ENCODE measurements at regions not wholly inside any gene's neighbourhood (a gene's known extent, or its start where the extent isn't known, plus 50 kb on each side); places are given as distances from the start of the nearest gene placed in this dataset.

DNA sequence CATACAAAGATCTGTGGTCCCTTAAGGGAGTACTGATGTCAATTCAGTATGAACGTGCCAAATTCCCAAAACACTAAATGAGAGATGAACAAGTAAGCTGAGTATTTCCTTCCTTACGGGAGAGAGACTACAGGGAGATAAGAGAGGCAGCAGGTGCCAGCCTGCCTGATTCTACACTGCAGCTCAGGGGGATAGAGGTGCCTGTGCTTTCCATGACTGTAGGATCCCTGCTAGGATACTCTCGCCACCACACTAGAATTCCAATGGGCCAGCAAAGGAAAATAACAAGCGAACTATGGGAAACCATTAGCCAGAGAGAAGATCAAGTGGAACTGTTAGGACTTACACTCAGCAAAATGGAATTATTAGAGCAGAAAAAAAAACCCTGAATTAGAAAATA lies 198.5 kb upstream of the BTBD3 start:
- ChIA-PET POLR2A (no interaction called here), CTCF (no interaction called here)
- TF ChIP-seq CHD2 (IDR thresholded peaks at IDR 0.05; ENCODE audit: low read length, partially characterized antibody) (no peak), POLR2AphosphoS5 (IDR thresholded peaks at IDR 0.05; ENCODE audit: low read depth, low read length) (no peak), RXRA (IDR thresholded peaks at IDR 0.05; ENCODE audit: borderline replicate concordance, low read depth) (no peak), EZH2phosphoT487 (IDR thresholded peaks at IDR 0.05; ENCODE audit: borderline replicate concordance, low read depth) (no peak), RCOR1 (IDR thresholded peaks at IDR 0.05; ENCODE audit: low read length) (no peak), GATA2 (CRISPR knock-in tag; IDR thresholded peaks at IDR 0.05) (no peak), TCF12 (IDR thresholded peaks at IDR 0.05) (no peak), FOXM1 (IDR thresholded peaks at IDR 0.05; ENCODE audit: low read depth) (no peak)
- 24% methylated on average over 4 of the region's 4 CpGs for WGBS (ENCODE audit: low lambda C conversion rate)
- Histone ChIP-seq H3K4me2 (no peak overlapping the region), H3K9ac (no peak overlapping the region), H3K36me3 (replicated peaks in 1 of 2; ENCODE audit: control insufficient read depth in 1 of 2, insufficient read depth in 2 of 2, low read length in 1 of 2) (no peaks in the 10 kb centered on the region), H3K79me2 (ENCODE audit: insufficient read depth) (no peaks in the 10 kb centered on the region), H3K4me1 (ENCODE audit: control insufficient read depth in 1 of 2, insufficient read depth in 2 of 2, low read depth in 1 of 2, low read length in 1 of 2) (no peaks in the 10 kb centered on the region; a peak in 1 of 4 replicates), H3K9me3 (no peaks in the 10 kb centered on the region), H3K27me3 (ENCODE audit: insufficient read depth) (no peaks in the 10 kb centered on the region), H3F3A (replicated peaks; ENCODE audit: insufficient read depth) (no peaks in the 10 kb centered on the region), H3K27ac (ENCODE audit: low read depth in 2 of 2, low read length in 1 of 2) (no peak overlapping the region), H3K9me2 (no peaks in the 10 kb centered on the region), H2AFZ (ENCODE audit: low read depth) (no peak overlapping the region), H3K4me3 (ENCODE audit: low read depth in 2 of 2, low read length in 1 of 2) (no peak overlapping the region), H4K20me1 (ENCODE audit: insufficient read depth) (no peaks in the 10 kb centered on the region)
- no peak for DNase-seq

DNA sequence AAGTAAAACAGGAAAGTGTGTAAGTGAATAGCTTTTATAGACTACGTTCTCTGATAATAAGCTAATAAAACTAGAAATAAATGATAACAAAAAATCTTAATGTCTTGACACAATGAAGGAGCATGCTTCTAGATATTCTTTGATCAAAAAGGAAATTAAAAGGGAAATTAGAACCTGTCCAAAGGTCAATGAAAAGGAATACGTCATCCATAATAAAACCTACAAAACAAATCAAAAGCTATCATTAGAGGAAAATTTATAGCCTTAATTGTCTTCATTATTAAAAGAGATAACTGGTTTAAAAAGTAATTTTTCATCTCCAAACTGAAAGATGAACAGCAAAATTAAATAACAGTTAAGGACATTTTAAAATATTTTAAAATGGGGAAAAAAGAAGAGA lies 196.3 kb upstream of the BTBD3 start:
- Histone ChIP-seq H3K27me3 (ENCODE audit: insufficient read depth) (no peaks in the 10 kb centered on the region), H3K36me3 (replicated peaks in 1 of 2; ENCODE audit: control insufficient read depth in 1 of 2, insufficient read depth in 2 of 2, low read length in 1 of 2) (no peaks in the 10 kb centered on the region), H3K27ac (ENCODE audit: low read depth in 2 of 2, low read length in 1 of 2) (no peak overlapping the region), H3K9ac (no peak overlapping the region), H2AFZ (ENCODE audit: low read depth) (no peak overlapping the region), H3K4me3 (ENCODE audit: low read depth in 2 of 2, low read length in 1 of 2) (no peak overlapping the region), H3K79me2 (ENCODE audit: insufficient read depth) (no peaks in the 10 kb centered on the region), H3K4me1 (ENCODE audit: control insufficient read depth in 1 of 2, insufficient read depth in 2 of 2, low read depth in 1 of 2, low read length in 1 of 2) (no peaks in the 10 kb centered on the region; a peak in 1 of 4 replicates), H4K20me1 (ENCODE audit: insufficient read depth) (no peaks in the 10 kb centered on the region), H3K9me3 (no peaks in the 10 kb centered on the region), H3K9me2 (no peaks in the 10 kb centered on the region), H3K4me2 (no peak overlapping the region), H3F3A (replicated peaks; ENCODE audit: insufficient read depth) (no peaks in the 10 kb centered on the region)
- DNase-seq: no peak
- no peak for TF ChIP-seq MXI1 (IDR thresholded peaks at IDR 0.05; ENCODE audit: low read depth, low read length)
- TF ChIP-seq CHD2 (IDR thresholded peaks at IDR 0.05; ENCODE audit: low read length, partially characterized antibody): no peak
- TF ChIP-seq, protein P1, sequence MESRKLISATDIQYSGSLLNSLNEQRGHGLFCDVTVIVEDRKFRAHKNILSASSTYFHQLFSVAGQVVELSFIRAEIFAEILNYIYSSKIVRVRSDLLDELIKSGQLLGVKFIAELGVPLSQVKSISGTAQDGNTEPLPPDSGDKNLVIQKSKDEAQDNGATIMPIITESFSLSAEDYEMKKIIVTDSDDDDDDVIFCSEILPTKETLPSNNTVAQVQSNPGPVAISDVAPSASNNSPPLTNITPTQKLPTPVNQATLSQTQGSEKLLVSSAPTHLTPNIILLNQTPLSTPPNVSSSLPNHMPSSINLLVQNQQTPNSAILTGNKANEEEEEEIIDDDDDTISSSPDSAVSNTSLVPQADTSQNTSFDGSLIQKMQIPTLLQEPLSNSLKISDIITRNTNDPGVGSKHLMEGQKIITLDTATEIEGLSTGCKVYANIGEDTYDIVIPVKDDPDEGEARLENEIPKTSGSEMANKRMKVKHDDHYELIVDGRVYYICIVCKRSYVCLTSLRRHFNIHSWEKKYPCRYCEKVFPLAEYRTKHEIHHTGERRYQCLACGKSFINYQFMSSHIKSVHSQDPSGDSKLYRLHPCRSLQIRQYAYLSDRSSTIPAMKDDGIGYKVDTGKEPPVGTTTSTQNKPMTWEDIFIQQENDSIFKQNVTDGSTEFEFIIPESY (IDR thresholded peaks at IDR 0.05; ENCODE audit: borderline replicate concordance, low read depth): no peak
- TF ChIP-seq EP300 (IDR thresholded peaks at IDR 0.05; ENCODE audit: borderline replicate concordance in 1 of 2, low read depth in 1 of 2, low read length in 1 of 2): no peak
- ChIA-PET POLR2A (interaction anchor here (0.7 kb wide), 1 partner anchor 172 kb away, joined by 3 read pairs; no protein-coding TSS in a partner anchor), CTCF (no interaction called here)
- 27% methylated on average over 2 of the region's 2 CpGs for whole genome bisulfite sequencing (ENCODE audit: low lambda C conversion rate)

DNA sequence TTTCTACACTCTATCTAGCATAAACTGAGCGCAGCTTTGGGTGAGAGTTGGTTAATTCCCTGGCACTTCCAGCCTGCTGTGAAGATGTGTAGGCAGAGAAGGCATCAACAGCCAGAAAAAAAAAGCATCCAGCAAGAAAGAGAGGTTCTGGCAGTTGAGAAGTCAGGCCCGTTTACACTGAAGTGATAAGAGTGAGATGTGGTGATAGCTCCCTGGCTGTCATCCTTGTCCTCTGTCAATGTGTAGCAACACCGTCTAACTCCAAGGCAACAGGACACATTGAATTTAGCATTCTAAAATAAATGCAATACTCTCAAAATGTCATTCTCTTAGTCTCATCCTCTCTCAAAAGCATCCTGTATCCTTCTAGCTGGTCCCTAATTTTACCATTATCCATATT lies 193.6 kb upstream of the BTBD3 start:
- Histone ChIP-seq H3K4me2 (no peak overlapping the region), H3F3A (replicated peaks; ENCODE audit: insufficient read depth) (no peaks in the 10 kb centered on the region), H3K79me2 (ENCODE audit: insufficient read depth) (no peaks in the 10 kb centered on the region), H3K36me3 (replicated peaks in 1 of 2; ENCODE audit: control insufficient read depth in 1 of 2, insufficient read depth in 2 of 2, low read length in 1 of 2) (no peaks in the 10 kb centered on the region), H4K20me1 (ENCODE audit: insufficient read depth) (no peaks in the 10 kb centered on the region), H3K4me3 (ENCODE audit: low read depth in 2 of 2, low read length in 1 of 2) (no peak overlapping the region), H3K9ac (no peak overlapping the region), H2AFZ (ENCODE audit: low read depth) (no peak overlapping the region), H3K9me2 (no peaks in the 10 kb centered on the region), H3K9me3 (no peaks in the 10 kb centered on the region), H3K4me1 (ENCODE audit: control insufficient read depth in 1 of 2, insufficient read depth in 2 of 2, low read depth in 1 of 2, low read length in 1 of 2) (peaks cover 0 to 8% of the 10 kb centered on the region in 2 experiments; a peak in 1 of 4 replicates), H3K27me3 (ENCODE audit: insufficient read depth) (no peaks in the 10 kb centered on the region), H3K27ac (ENCODE audit: low read depth in 2 of 2, low read length in 1 of 2) (no peak overlapping the region)
- WGBS (ENCODE audit: low lambda C conversion rate): 43% methylated on average over 3 of the region's 3 CpGs
- ChIA-PET POLR2A (interaction anchor here (0.6 kb wide), 1 partner anchor 29 kb away, joined by 4 read pairs; no protein-coding TSS in a partner anchor), CTCF (no interaction called here)
- DNase-seq: no peak
- TF ChIP-seq GATA2 (CRISPR knock-in tag; IDR thresholded peaks at IDR 0.05) (0 out of 2 replicates have a peak, but pooled peaks have one; percentile 18), NRF1 (IDR thresholded peaks at IDR 0.05; ENCODE audit: low read depth, low read length) (no peak)
